ENCODE measurements at regions not wholly inside any gene's neighbourhood (a gene's known extent, or its start where the extent isn't known, plus 50 kb on each side); places are given as distances from the start of the nearest gene placed in this dataset.

- no peak overlapping the region for H3K4me3 ChIP-seq (ENCODE audit: control insufficient read depth, low read depth, low read length)
- TF ChIP-seq CTCF (IDR thresholded peaks at IDR 0.05; ENCODE audit: control insufficient read depth, insufficient read depth, low read depth, low read length, missing control alignments) = no peak
- DNase-seq (ENCODE audit: low read depth) = no peak
Measured at GRCh38 chr5:159734366-159734765, 181.9 kb upstream of the ADRA1B start.

DNA sequence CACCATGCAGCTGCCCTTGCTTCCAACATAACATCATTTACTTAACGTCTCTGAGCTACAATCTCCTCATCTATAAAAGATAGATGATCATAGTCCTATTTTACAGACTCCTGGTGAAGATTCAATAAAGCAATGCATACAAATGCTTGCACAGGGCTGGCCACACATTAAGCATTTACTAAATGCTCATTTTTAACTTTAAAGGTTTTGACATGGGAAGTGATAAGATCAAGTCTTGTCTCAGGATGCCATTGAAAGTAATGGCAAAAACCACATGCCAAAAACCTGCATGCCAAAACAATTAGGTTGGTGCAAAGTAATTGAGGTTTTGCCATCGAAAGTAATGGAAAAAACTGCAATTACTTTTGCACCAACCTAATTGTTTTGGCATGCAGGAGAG is 181.2 kb upstream of the ADRA1B start:
- H3K4me3 ChIP-seq (ENCODE audit: control insufficient read depth, low read depth, low read length) = no peak overlapping the region
- no peak for DNase-seq (ENCODE audit: low read depth)
- TF ChIP-seq CTCF (IDR thresholded peaks at IDR 0.05; ENCODE audit: control insufficient read depth, insufficient read depth, low read depth, low read length, missing control alignments) = no peak

- DNase-seq (ENCODE audit: low read depth) = no peak
- TF ChIP-seq CTCF (IDR thresholded peaks at IDR 0.05; ENCODE audit: control insufficient read depth, insufficient read depth, low read depth, low read length, missing control alignments) = no peak
- no peak overlapping the region for H3K4me3 ChIP-seq (ENCODE audit: control insufficient read depth, low read depth, low read length)
Measured at GRCh38 chr5:159735749-159736660, 180.3 kb upstream of the ADRA1B start.

- no peak for TF ChIP-seq CTCF (IDR thresholded peaks at IDR 0.05; ENCODE audit: control insufficient read depth, insufficient read depth, low read depth, low read length, missing control alignments)
- H3K4me3 ChIP-seq (ENCODE audit: control insufficient read depth, low read depth, low read length) = no peak overlapping the region
- DNase-seq (ENCODE audit: low read depth) = no peak
Measured at GRCh38 chr5:159736844-159737243, 179.4 kb upstream of the ADRA1B start.

- no peak for TF ChIP-seq CTCF (IDR thresholded peaks at IDR 0.05; ENCODE audit: control insufficient read depth, insufficient read depth, low read depth, low read length, missing control alignments)
- H3K4me3 ChIP-seq (ENCODE audit: control insufficient read depth, low read depth, low read length) = no peak overlapping the region
- DNase-seq (ENCODE audit: low read depth) = no peak
Measured at GRCh38 chr5:159737263-159737662, 179.0 kb upstream of the ADRA1B start.

- H3K4me3 ChIP-seq (ENCODE audit: control insufficient read depth, low read depth, low read length) = no peak overlapping the region
- TF ChIP-seq CTCF (IDR thresholded peaks at IDR 0.05; ENCODE audit: control insufficient read depth, insufficient read depth, low read depth, low read length, missing control alignments) = no peak
- no peak for DNase-seq (ENCODE audit: low read depth)
Measured at GRCh38 chr5:159741829-159742322, 174.4 kb upstream of the ADRA1B start.
